A673 (cell line): ENCODE measurements at regions not wholly inside any gene's neighbourhood (a gene's known extent, or its start where the extent isn't known, plus 50 kb on each side); places are given as distances from the start of the nearest gene placed in this dataset.
"Not testable (repeated sequence)": the region's sequence is repeated elsewhere in the genome, so short reads cannot be mapped to it uniquely, and the experiment has no call there.

Experiments
- BruUV-seq: library from RNA; stranded (reverse); fragments of 400-500 nt; replicated peaks from 2 replicates; lab custom pipeline; 2021; lab: Mats Ljungman, UMichigan
- CTCF ChIA-PET: fragments of 300-600 bp; sonication (Branson Sonifier 250); formaldehyde crosslinking; loops from one replicate; lab custom pipeline; 2022; ENCODE audit warnings: antibody characterized with exemption; lab: Charles Lee
- POLR2A ChIA-PET: fragments of 300-600 bp; sonication (Branson Sonifier 250); formaldehyde crosslinking; loops from one replicate; lab custom pipeline; 2022; ENCODE audit warnings: antibody characterized with exemption; ENCODE audit not compliant: low non-redundant PET; lab: Charles Lee
- DNase-seq: peaks from one replicate; pipeline ENCODE4 v3.0.0-alpha.2; 2015; ENCODE audit warnings: low spot score
- H3K27ac ChIP-seq: fragments of 200-600 bp; sonication (generic); 2 replicates; pipeline ENCODE4 v1.5.1; 2016; ENCODE audit warnings: mixed run types, low read depth, mild to moderate bottlenecking, mixed read lengths, antibody characterized with exemption, low read length; ENCODE audit not compliant: poor library complexity, severe bottlenecking
- H3K27me3 ChIP-seq: fragments of 200-600 bp; sonication (generic); replicated peaks from 2 replicates; pipeline ENCODE4 v1.6.1; 2017; ENCODE audit warnings: mixed run types, low read depth, mild to moderate bottlenecking, mixed read lengths, antibody characterized with exemption, low read length; ENCODE audit not compliant: insufficient read depth, poor library complexity
- H3K36me3 ChIP-seq: fragments of 200-600 bp; sonication (generic); 2 replicates; pipeline ENCODE4 v1.6.1; 2016; ENCODE audit warnings: mixed run types, mild to moderate bottlenecking, mixed read lengths, antibody characterized with exemption, low read length; ENCODE audit not compliant: insufficient read depth, poor library complexity, severe bottlenecking
- H3K4me1 ChIP-seq: fragments of 200-600 bp; sonication (generic); 2 replicates; pipeline ENCODE4 v1.6.1; 2017; ENCODE audit warnings: mixed run types, mild to moderate bottlenecking, mixed read lengths, antibody characterized with exemption, low read length; ENCODE audit not compliant: insufficient read depth, poor library complexity, severe bottlenecking
- H3K4me3 ChIP-seq: fragments of 200-600 bp; sonication (generic); 2 replicates; pipeline ENCODE4 v1.5.1; 2016; ENCODE audit warnings: low read depth, mixed run types, mild to moderate bottlenecking, mixed read lengths, low read length; ENCODE audit not compliant: poor library complexity, severe bottlenecking
- H3K9me3 ChIP-seq: fragments of 200-600 bp; sonication (generic); 2 replicates; pipeline ENCODE4 v1.6.1; 2016; ENCODE audit warnings: mixed run types, low read depth, mild to moderate bottlenecking, mixed read lengths, antibody characterized with exemption, low read length; ENCODE audit not compliant: poor library complexity, severe bottlenecking
- EZH2 ChIP-seq: fragments of 200-600 bp; sonication (generic); IDR thresholded peaks from 2 replicates; pipeline ENCODE4 v1.6.1; 2017; ENCODE audit warnings: borderline replicate concordance, low read depth, mild to moderate bottlenecking, mixed read lengths, antibody characterized with exemption, low read length; ENCODE audit not compliant: poor library complexity, severe bottlenecking
- intact Hi-C: fragments of 100-400 bp; cut with micrococcal nuclease; formaldehyde crosslinking; loops from one replicate; pipeline ENCODE4 v1.10.0; 2022; ENCODE audit not compliant: unreplicated experiment
- TF ChIP-seq, protein P1 (sequence below): fragments of 300-800, 200-600 bp; sonication (generic); conservative IDR thresholded peaks from 2 replicates; pipeline ENCODE4 v1.5.1; 2017; ENCODE audit warnings: low read depth, mild to moderate bottlenecking, antibody characterized with exemption, low read length, moderate library complexity, mixed read lengths

DNA sequence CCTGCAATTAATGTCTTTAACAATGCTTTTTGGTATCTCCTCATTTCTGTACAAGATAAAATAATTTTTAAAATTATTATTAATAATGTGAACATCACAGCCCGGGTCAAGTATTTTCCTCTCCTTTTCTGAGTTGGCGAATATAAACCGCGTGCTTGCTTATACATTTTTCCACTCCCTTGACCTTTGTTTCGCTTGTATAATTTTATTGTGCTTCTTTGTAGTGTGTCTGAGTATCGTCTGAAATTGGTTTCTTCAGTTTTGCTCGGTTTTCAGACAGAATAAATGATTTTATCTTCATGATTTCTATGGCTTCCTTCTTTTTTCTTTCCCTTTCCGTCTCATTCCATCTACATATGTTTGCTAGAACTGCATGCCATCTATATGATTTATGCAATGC lies 448.5 kb downstream of the MAT2B start:
- POLR2A ChIA-PET, result no interaction called here
- Histone ChIP-seq H3K4me1 (no peaks in the 10 kb centered on the region), H3K27me3 (peaks cover 3% of the 10 kb centered on the region), H3K27ac (no peak overlapping the region), H3K36me3 (no peaks in the 10 kb centered on the region), H3K9me3 (no peaks in the 10 kb centered on the region), H3K4me3 (no peak overlapping the region)
- CTCF ChIA-PET, result no interaction called here
- no peak for DNase-seq
- TF ChIP-seq EZH2, result no peak
- TF ChIP-seq, protein P1, sequence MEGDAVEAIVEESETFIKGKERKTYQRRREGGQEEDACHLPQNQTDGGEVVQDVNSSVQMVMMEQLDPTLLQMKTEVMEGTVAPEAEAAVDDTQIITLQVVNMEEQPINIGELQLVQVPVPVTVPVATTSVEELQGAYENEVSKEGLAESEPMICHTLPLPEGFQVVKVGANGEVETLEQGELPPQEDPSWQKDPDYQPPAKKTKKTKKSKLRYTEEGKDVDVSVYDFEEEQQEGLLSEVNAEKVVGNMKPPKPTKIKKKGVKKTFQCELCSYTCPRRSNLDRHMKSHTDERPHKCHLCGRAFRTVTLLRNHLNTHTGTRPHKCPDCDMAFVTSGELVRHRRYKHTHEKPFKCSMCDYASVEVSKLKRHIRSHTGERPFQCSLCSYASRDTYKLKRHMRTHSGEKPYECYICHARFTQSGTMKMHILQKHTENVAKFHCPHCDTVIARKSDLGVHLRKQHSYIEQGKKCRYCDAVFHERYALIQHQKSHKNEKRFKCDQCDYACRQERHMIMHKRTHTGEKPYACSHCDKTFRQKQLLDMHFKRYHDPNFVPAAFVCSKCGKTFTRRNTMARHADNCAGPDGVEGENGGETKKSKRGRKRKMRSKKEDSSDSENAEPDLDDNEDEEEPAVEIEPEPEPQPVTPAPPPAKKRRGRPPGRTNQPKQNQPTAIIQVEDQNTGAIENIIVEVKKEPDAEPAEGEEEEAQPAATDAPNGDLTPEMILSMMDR, result no peak
- intact Hi-C loops, result no loop called here
- no TSS peak for BruUV-seq

DNA sequence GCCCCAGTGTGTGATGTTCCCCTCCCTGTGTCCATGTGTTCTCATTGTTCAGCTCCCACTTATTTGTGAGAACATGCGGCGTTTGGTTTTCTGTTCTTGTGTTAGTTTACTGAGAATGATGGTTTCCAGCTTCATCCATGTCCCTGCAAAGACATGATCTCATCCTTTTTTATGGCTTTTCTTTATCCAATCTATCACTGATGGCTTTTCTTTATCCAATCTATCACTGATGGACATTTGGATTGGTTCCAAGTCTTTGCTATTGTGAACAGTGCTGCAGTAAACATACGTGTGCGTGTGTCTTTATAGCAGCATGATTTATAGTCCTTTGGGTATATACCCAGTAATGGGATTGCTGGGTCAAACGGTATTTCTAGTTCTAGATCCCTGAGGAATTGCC lies 455.8 kb downstream of the MAT2B start:
- DNase-seq, BruUV-seq, CTCF ChIA-PET, H3K36me3 ChIP-seq, H3K27ac ChIP-seq, H3K4me1 ChIP-seq, POLR2A ChIA-PET, H3K9me3 ChIP-seq, H3K27me3 ChIP-seq, intact Hi-C loops, H3K4me3 ChIP-seq: not testable (repeated sequence)

DNA sequence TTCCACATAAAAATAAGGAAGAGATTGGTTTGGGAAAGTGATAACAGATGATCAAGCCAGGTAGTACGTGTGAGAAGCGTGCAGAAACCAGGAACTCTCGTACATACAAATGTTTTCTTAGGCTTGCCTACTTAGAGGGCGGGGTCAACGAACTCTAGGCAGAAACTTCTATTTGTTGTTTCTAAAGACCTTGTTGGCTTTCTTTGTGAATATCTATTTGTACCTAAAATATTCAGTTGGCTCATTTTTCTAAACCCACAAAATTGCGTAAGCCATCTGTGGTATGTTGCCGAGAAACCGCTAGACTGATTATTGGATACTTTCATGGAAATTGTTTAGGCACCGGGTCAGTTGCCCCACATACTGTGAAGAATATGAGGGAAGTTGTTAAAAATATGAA lies 458.5 kb downstream of the MAT2B start:
- no peak for TF ChIP-seq EZH2
- TF ChIP-seq, protein P1, result no peak
- Histone ChIP-seq H3K4me3 (no peak overlapping the region), H3K9me3 (no peaks in the 10 kb centered on the region), H3K4me1 (no peaks in the 10 kb centered on the region), H3K27ac (no peak overlapping the region), H3K27me3 (no peaks in the 10 kb centered on the region), H3K36me3 (no peaks in the 10 kb centered on the region)
- POLR2A ChIA-PET, result no interaction called here
- intact Hi-C loops, result no loop called here
- CTCF ChIA-PET, result no interaction called here
- DNase-seq, result no peak
- BruUV-seq, result no TSS peak

DNA sequence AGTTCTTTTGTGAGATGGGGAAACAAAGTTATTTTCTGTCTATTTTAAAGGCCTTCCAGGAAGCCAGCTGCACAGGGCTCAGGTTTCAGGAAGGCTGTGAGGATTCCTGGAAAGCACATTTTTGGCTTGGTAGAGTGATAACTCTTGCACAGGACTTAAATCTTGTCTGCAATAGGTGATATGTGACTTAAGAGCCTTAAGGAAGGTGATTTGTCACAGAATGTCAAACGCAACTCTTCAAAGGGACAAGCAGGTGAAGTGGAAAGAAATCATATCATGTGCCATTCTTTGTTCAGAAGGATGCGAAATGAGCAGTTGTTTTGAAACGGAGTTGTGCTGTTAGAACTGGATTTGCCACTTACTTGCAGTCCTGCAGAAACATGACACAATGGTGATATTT lies 459.3 kb downstream of the MAT2B start:
- H3K4me1 ChIP-seq, result no peaks in the 10 kb centered on the region
- TF ChIP-seq, protein P1, result no peak
- no peak for TF ChIP-seq EZH2
- H3K27ac ChIP-seq, result no peak overlapping the region
- ChIA-PET CTCF (no interaction called here), POLR2A (no interaction called here)
- no peaks in the 10 kb centered on the region for H3K36me3 ChIP-seq
- no peak for DNase-seq
- intact Hi-C loops, result no loop called here
- no TSS peak for BruUV-seq
- H3K4me3 ChIP-seq, result no peak overlapping the region
- H3K27me3 ChIP-seq, result no peaks in the 10 kb centered on the region
- H3K9me3 ChIP-seq, result no peaks in the 10 kb centered on the region
